ENCODE measurements at regions not wholly inside any gene's neighbourhood (a gene's known extent, or its start where the extent isn't known, plus 50 kb on each side); places are given as distances from the start of the nearest gene placed in this dataset.

DNA sequence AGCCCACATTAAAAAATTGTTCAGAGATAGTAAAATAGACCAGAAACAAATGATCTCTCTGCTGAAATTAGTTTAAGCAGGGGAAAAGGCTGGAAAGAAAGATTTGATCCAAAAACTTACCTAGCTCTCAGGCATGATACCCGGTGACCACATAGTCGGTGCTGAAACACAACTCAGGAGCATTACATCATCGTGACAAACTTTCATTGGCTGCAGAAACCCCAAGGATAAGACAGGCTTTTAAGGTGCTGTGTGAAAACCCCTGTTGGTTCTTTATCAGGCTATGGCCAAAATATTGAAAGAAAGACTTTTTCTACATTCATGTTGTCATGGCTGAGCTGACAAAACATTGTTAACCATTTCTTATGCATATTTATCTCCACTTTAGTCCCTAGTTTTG is 171.7 kb upstream of the KLF12 start:
- no peak overlapping the region for H2AK5ac ChIP-seq (ENCODE audit: low read length)
- no CpG with 5 or more reads among the region's 3 CpGs for whole genome bisulfite sequencing (ENCODE audit: extremely low coverage, insufficient coverage, low lambda C conversion rate)
- H3K79me1 ChIP-seq (ENCODE audit: low read length) = no peaks in the 10 kb centered on the region

DNA sequence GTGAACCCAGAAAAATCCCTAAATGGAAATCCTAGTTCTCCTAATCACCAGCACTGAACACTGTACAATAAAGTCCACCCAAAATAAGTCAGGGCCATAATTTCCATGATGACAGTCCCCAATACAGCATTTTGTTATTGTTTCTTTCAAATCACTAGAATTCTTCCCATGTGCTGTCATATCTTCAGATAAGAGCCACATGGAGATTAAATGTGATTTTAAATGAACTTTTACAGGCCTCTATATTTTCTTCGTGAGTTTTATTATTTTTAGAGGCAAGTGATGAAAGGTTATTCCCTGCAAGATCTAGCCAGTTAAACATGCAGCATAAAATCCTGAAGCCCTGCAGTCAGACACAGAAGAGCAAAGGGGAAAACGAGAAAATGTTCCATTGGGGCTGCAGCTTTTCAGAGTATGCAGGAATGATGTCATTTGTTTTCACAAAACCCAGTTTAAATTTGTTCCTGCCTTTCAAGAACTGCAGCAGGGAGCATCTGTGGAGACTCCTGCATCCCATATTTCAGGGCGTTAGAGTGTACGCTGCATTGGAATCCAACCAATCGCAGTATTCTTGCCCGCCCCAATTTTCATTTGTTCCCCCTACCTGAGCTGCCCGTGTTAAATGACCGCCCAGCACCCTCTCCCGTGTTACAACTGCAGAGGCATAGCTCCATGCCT is 167.2 kb upstream of the KLF12 start:
- no peak overlapping the region for H2AK5ac ChIP-seq (ENCODE audit: low read length)
- no peaks in the 10 kb centered on the region for H3K36me3 ChIP-seq (ENCODE audit: control insufficient read depth, insufficient read depth, low read length)
- no CpG with 5 or more reads among the region's 9 CpGs for WGBS (ENCODE audit: extremely low coverage, insufficient coverage, low lambda C conversion rate)
- H3K79me1 ChIP-seq (ENCODE audit: low read length) = no peaks in the 10 kb centered on the region
- H3K18ac ChIP-seq (ENCODE audit: low read length) = peak overlapping the region; percentile 28
- H2BK5ac ChIP-seq (ENCODE audit: low read length) = no peak overlapping the region
- no peak overlapping the region for H2BK15ac ChIP-seq (replicated peaks; ENCODE audit: low read depth)
- H3K4me2 ChIP-seq (ENCODE audit: low read length) = no peak overlapping the region
- H3K27ac ChIP-seq (ENCODE audit: low read depth, low read length) = no peak overlapping the region
- no peak overlapping the region for H3K56ac ChIP-seq (ENCODE audit: low read length)
- H3K79me2 ChIP-seq (ENCODE audit: control insufficient read depth, insufficient read depth, low read length) = no peaks in the 10 kb centered on the region
- no peak overlapping the region for H4K8ac ChIP-seq (ENCODE audit: low read depth, low read length)
- no peaks in the 10 kb centered on the region for H3K4me1 ChIP-seq (ENCODE audit: control insufficient read depth, low read depth, low read length)
- H3K23ac ChIP-seq (ENCODE audit: low read length) = no peak overlapping the region
- no peak overlapping the region for H2BK120ac ChIP-seq (ENCODE audit: low read depth, low read length)
- H3K4ac ChIP-seq (ENCODE audit: low read depth, low read length) = no peak overlapping the region
- no peak overlapping the region for H4K5ac ChIP-seq (ENCODE audit: low read length)
- peak; percentile 18 for DNase-seq
- H3K4me3 ChIP-seq (ENCODE audit: low read length) = no peak overlapping the region
- H3K27me3 ChIP-seq (ENCODE audit: insufficient read depth, low read length, poor library complexity) = no peaks in the 10 kb centered on the region
- H3K9ac ChIP-seq (ENCODE audit: low read length) = no peak overlapping the region

More for the DNA sequence above, 171.7 kb upstream of the KLF12 start:
- no peaks in the 10 kb centered on the region for H3K79me2 ChIP-seq (ENCODE audit: control insufficient read depth, insufficient read depth, low read length)
- H2BK120ac ChIP-seq (ENCODE audit: low read depth, low read length) = no peak overlapping the region
- no peak overlapping the region for H3K4ac ChIP-seq (ENCODE audit: low read depth, low read length)
- peak; percentile 83 for DNase-seq
- no peak overlapping the region for H2BK5ac ChIP-seq (ENCODE audit: low read length)
- no peak overlapping the region for H3K4me3 ChIP-seq (ENCODE audit: low read length)
- no peaks in the 10 kb centered on the region for H3K4me1 ChIP-seq (ENCODE audit: control insufficient read depth, low read depth, low read length)
- H3K27me3 ChIP-seq (ENCODE audit: insufficient read depth, low read length, poor library complexity) = no peaks in the 10 kb centered on the region
- H3K9ac ChIP-seq (ENCODE audit: low read length) = no peak overlapping the region
- H3K27ac ChIP-seq (ENCODE audit: low read depth, low read length) = no peak overlapping the region
- H3K36me3 ChIP-seq (ENCODE audit: control insufficient read depth, insufficient read depth, low read length) = no peaks in the 10 kb centered on the region
- no peak overlapping the region for H4K5ac ChIP-seq (ENCODE audit: low read length)
- H4K8ac ChIP-seq (ENCODE audit: low read depth, low read length) = no peak overlapping the region
- no peak overlapping the region for H3K4me2 ChIP-seq (ENCODE audit: low read length)
- H3K23ac ChIP-seq (ENCODE audit: low read length) = no peak overlapping the region
- H3K56ac ChIP-seq (ENCODE audit: low read length) = no peak overlapping the region
- no peak overlapping the region for H3K18ac ChIP-seq (ENCODE audit: low read length)
- H2BK15ac ChIP-seq (replicated peaks; ENCODE audit: low read depth) = no peak overlapping the region

DNA sequence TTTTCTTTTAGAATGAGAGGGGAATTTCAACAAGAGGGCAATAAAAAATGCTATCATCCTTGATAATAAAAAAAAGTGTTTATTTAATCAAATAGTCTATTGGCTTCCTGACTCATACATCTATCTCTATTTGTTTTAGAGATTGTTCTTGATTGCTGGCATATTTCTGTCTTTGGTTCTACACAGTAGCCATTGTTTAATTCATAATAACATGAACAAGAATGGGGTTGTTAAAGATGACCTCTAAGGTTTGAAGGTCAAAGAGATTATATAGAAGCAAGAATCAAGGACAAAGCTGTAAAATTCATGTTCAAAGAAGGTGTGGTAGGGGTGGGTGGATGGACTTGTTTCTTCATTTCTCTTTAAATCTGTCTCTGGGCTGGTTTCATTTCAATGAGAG is 166.0 kb upstream of the KLF12 start:
- Histone ChIP-seq H2BK5ac (ENCODE audit: low read length) (no peak overlapping the region), H3K27me3 (ENCODE audit: insufficient read depth, low read length, poor library complexity) (no peaks in the 10 kb centered on the region), H3K79me1 (ENCODE audit: low read length) (no peaks in the 10 kb centered on the region), H2BK15ac (replicated peaks; ENCODE audit: low read depth) (no peak overlapping the region), H3K4me1 (ENCODE audit: control insufficient read depth, low read depth, low read length) (no peaks in the 10 kb centered on the region), H3K18ac (ENCODE audit: low read length) (no peak overlapping the region), H4K5ac (ENCODE audit: low read length) (no peak overlapping the region), H3K79me2 (ENCODE audit: control insufficient read depth, insufficient read depth, low read length) (no peaks in the 10 kb centered on the region), H2BK120ac (ENCODE audit: low read depth, low read length) (no peak overlapping the region), H3K4ac (ENCODE audit: low read depth, low read length) (no peak overlapping the region), H3K36me3 (ENCODE audit: control insufficient read depth, insufficient read depth, low read length) (no peaks in the 10 kb centered on the region), H3K9ac (ENCODE audit: low read length) (no peak overlapping the region), H2AK5ac (ENCODE audit: low read length) (no peak overlapping the region), H3K56ac (ENCODE audit: low read length) (no peak overlapping the region), H3K23ac (ENCODE audit: low read length) (no peak overlapping the region), H4K8ac (ENCODE audit: low read depth, low read length) (no peak overlapping the region), H3K27ac (ENCODE audit: low read depth, low read length) (no peak overlapping the region), H3K4me3 (ENCODE audit: low read length) (no peak overlapping the region), H3K4me2 (ENCODE audit: low read length) (no peak overlapping the region)
- DNase-seq = no peak

DNA sequence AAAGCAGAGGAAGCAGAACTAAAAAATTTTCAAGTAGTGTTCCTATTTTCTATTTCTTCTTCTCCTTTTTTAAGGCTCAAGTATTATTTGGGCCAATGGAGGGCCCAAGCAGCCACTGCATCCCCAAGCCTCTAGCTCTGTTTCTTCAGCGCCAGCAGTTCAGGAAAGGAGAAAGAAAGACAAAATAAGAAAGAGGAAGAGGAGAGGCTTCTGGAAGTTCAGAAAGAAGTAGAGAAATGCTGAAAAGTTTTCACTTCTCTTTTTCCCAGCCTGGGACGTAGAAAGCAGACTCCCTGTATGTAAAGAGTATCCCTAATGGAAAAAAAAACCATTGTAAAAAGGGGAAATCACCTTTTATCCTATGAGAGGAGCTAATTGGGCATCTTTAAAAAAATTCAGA is 165.5 kb upstream of the KLF12 start:
- Histone ChIP-seq H4K5ac (ENCODE audit: low read length) (no peak overlapping the region), H3K4me3 (ENCODE audit: low read length) (no peak overlapping the region), H2AK5ac (ENCODE audit: low read length) (no peak overlapping the region), H3K27ac (ENCODE audit: low read depth, low read length) (no peak overlapping the region), H3K79me1 (ENCODE audit: low read length) (no peaks in the 10 kb centered on the region), H3K23ac (ENCODE audit: low read length) (no peak overlapping the region), H3K27me3 (ENCODE audit: insufficient read depth, low read length, poor library complexity) (no peaks in the 10 kb centered on the region), H2BK15ac (replicated peaks; ENCODE audit: low read depth) (no peak overlapping the region), H2BK5ac (ENCODE audit: low read length) (no peak overlapping the region), H3K4ac (ENCODE audit: low read depth, low read length) (no peak overlapping the region), H3K9ac (ENCODE audit: low read length) (no peak overlapping the region), H2BK120ac (ENCODE audit: low read depth, low read length) (no peak overlapping the region), H3K79me2 (ENCODE audit: control insufficient read depth, insufficient read depth, low read length) (no peaks in the 10 kb centered on the region), H3K18ac (ENCODE audit: low read length) (no peak overlapping the region), H3K4me2 (ENCODE audit: low read length) (no peak overlapping the region), H3K56ac (ENCODE audit: low read length) (no peak overlapping the region), H3K4me1 (ENCODE audit: control insufficient read depth, low read depth, low read length) (no peaks in the 10 kb centered on the region), H4K8ac (ENCODE audit: low read depth, low read length) (no peak overlapping the region), H3K36me3 (ENCODE audit: control insufficient read depth, insufficient read depth, low read length) (no peaks in the 10 kb centered on the region)
- WGBS (ENCODE audit: extremely low coverage, insufficient coverage, low lambda C conversion rate) = no CpG with 5 or more reads among the region's 2 CpGs
- DNase-seq = no peak

DNA sequence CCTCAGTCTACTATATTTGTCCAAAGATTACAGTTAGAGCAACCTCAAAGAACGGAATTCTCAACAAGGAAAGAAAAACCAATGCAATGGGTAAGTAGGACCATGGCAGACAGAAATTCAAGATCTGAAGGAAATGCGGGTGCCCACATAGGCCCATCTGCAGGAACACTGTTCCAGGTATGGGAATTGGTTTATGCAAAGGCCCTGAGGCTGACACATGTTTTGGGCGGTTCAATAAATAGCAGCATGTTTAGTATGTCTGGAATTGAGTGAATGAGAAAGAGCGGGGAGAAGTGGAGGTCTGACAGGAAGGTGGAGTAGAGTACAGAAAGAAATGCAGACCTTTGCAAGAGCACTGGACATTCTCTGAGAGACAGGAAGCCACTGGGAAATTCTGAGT is 164.7 kb upstream of the KLF12 start:
- Histone ChIP-seq H4K5ac (ENCODE audit: low read length) (no peak overlapping the region), H3K79me2 (ENCODE audit: control insufficient read depth, insufficient read depth, low read length) (no peaks in the 10 kb centered on the region), H2BK15ac (replicated peaks; ENCODE audit: low read depth) (no peak overlapping the region), H3K4ac (ENCODE audit: low read depth, low read length) (no peak overlapping the region), H3K56ac (ENCODE audit: low read length) (no peak overlapping the region), H3K27ac (ENCODE audit: low read depth, low read length) (no peak overlapping the region), H3K27me3 (ENCODE audit: insufficient read depth, low read length, poor library complexity) (no peaks in the 10 kb centered on the region), H3K4me1 (ENCODE audit: control insufficient read depth, low read depth, low read length) (no peaks in the 10 kb centered on the region), H2BK120ac (ENCODE audit: low read depth, low read length) (no peak overlapping the region), H3K18ac (ENCODE audit: low read length) (no peak overlapping the region), H3K79me1 (ENCODE audit: low read length) (no peaks in the 10 kb centered on the region), H3K4me2 (ENCODE audit: low read length) (no peak overlapping the region), H3K9ac (ENCODE audit: low read length) (no peak overlapping the region), H3K4me3 (ENCODE audit: low read length) (no peak overlapping the region), H2AK5ac (ENCODE audit: low read length) (no peak overlapping the region), H3K36me3 (ENCODE audit: control insufficient read depth, insufficient read depth, low read length) (no peaks in the 10 kb centered on the region), H3K23ac (ENCODE audit: low read length) (no peak overlapping the region), H4K8ac (ENCODE audit: low read depth, low read length) (no peak overlapping the region), H2BK5ac (ENCODE audit: low read length) (no peak overlapping the region)
- no CpG with 5 or more reads among the region's 4 CpGs for WGBS (ENCODE audit: extremely low coverage, insufficient coverage, low lambda C conversion rate)
- no peak for DNase-seq
